ENCODE measurements at regions not wholly inside any gene's neighbourhood (a gene's known extent, or its start where the extent isn't known, plus 50 kb on each side); places are given as distances from the start of the nearest gene placed in this dataset.

- DNase-seq (ENCODE audit: low spot score) = no peak
Measured at GRCh38 chr17:68740555-68741447, 139.6 kb upstream of the FAM20A start.

GRCh38 chr17:68737761-68738443, 136.7 kb upstream of the FAM20A start:
- DNase-seq (ENCODE audit: low spot score) = no peak

GRCh38 chr17:68734931-68735330, 133.8 kb upstream of the FAM20A start:
- DNase-seq (ENCODE audit: low spot score) = no peak

- DNase-seq (ENCODE audit: low spot score) = no peak
Measured at GRCh38 chr17:68734187-68734900, 133.2 kb upstream of the FAM20A start.

- DNase-seq (ENCODE audit: low spot score) = no peak
Measured at GRCh38 chr17:68733241-68734176, 132.3 kb upstream of the FAM20A start.

- DNase-seq (ENCODE audit: low spot score) = no peak
Measured at GRCh38 chr17:68732301-68732749, 131.2 kb upstream of the FAM20A start.

- no peak for DNase-seq (ENCODE audit: low spot score)
Measured at GRCh38 chr17:68731465-68731864, 130.3 kb upstream of the FAM20A start.

- DNase-seq (ENCODE audit: low spot score) = no peak
Measured at GRCh38 chr17:68719431-68719830, 118.3 kb upstream of the FAM20A start.

- DNase-seq (ENCODE audit: low spot score) = no peak
Measured at GRCh38 chr17:68718926-68719325, 117.8 kb upstream of the FAM20A start.

GRCh38 chr17:68718465-68718864, 117.3 kb upstream of the FAM20A start:
- no peak for DNase-seq (ENCODE audit: low spot score)

GRCh38 chr17:68714676-68715075, 113.5 kb upstream of the FAM20A start:
- DNase-seq (ENCODE audit: low spot score) = no peak

GRCh38 chr17:68711858-68712257, 110.7 kb upstream of the FAM20A start:
- DNase-seq (ENCODE audit: low spot score) = no peak

GRCh38 chr17:68710976-68711375, 109.8 kb upstream of the FAM20A start:
- DNase-seq (ENCODE audit: low spot score) = no peak

- no peak for DNase-seq (ENCODE audit: low spot score)
Measured at GRCh38 chr17:68710035-68710780, 109.0 kb upstream of the FAM20A start.

- DNase-seq (ENCODE audit: low spot score) = no peak
Measured at GRCh38 chr17:68709461-68709860, 108.3 kb upstream of the FAM20A start.

- no peak for DNase-seq (ENCODE audit: low spot score)
Measured at GRCh38 chr17:68707031-68707430, 105.9 kb upstream of the FAM20A start.

GRCh38 chr17:68706356-68706920, 105.3 kb upstream of the FAM20A start:
- no peak for DNase-seq (ENCODE audit: low spot score)

GRCh38 chr17:68705714-68706076, 104.5 kb upstream of the FAM20A start:
- no peak for DNase-seq (ENCODE audit: low spot score)

- DNase-seq (ENCODE audit: low spot score) = no peak
Measured at GRCh38 chr17:68704871-68705713, 103.9 kb upstream of the FAM20A start.

- DNase-seq (ENCODE audit: low spot score) = no peak
Measured at GRCh38 chr17:68701046-68701445, 99.9 kb upstream of the FAM20A start.

Measured in cerebellar cortex (tissue), 1 donor.